GM12878 (cell line): ENCODE measurements at regions not wholly inside any gene's neighbourhood (a gene's known extent, or its start where the extent isn't known, plus 50 kb on each side); places are given as distances from the start of the nearest gene placed in this dataset.

Experiments
- ATAC-seq: fragments of 200-7000 bp; cut with Tn5 transposase; 3 replicates; pipeline ENCODE4 v1.9.1; 2020; ENCODE audit warnings: mild to moderate bottlenecking, moderate library complexity
- BruUV-seq: library from RNA; stranded (reverse); fragments of 400-500 nt; replicated peaks from 2 replicates; lab custom pipeline; 2021; lab: Mats Ljungman, UMichigan
- CTCF ChIA-PET: fragments of 300-600 bp; sonication (Branson Sonifier 250); formaldehyde crosslinking; extraction: SDS; loops from one replicate; lab custom pipeline; 2021; ENCODE audit warnings: inconsistent platforms; lab: Yijun Ruan, JAX
- POLR2A ChIA-PET: fragments of 350-600 bp; formaldehyde crosslinking; extraction: SDS; loops from one replicate; lab custom pipeline; 2021; ENCODE audit warnings: inconsistent platforms; lab: Charles Lee
- RAD21 ChIA-PET: fragments of 300-600 bp; sonication (Branson Sonifier 250); formaldehyde crosslinking; loops from one replicate; lab custom pipeline; 2023; ENCODE audit warnings: antibody characterized with exemption; ENCODE audit not compliant: unreplicated experiment; lab: Charles Lee
- SMC1A ChIA-PET: fragments of 300-600 bp; sonication (Branson Sonifier 250); formaldehyde crosslinking; loops from one replicate; lab custom pipeline; 2023; ENCODE audit not compliant: unreplicated experiment, uncharacterized antibody; lab: Charles Lee
- DNase-seq: peaks from one replicate; pipeline ENCODE4 v3.0.0-alpha.2; 2011; ENCODE audit warnings: low read depth, low spot score
- FAIRE-seq: peaks from 3 replicates; lab custom pipeline; 2011; peaks lifted over from hg19 to GRCh38; lab: Jason Lieb, UNC
- H2AFZ ChIP-seq: 2 replicates; pipeline ENCODE4 v1.6.0; 2011; ENCODE audit warnings: low read depth, low read length, control low read depth; ENCODE audit not compliant: control insufficient read depth
- H3K27ac ChIP-seq: 2 replicates; pipeline ENCODE4 v1.5.1; 2011; ENCODE audit warnings: control low read depth; ENCODE audit not compliant: control insufficient read depth, insufficient read depth
- H3K27me3 ChIP-seq, 2 experiments: replicated peaks in 1 of 2; 2 replicates each; pipeline versions ENCODE4 v1.6.0 to v1.6.1; 2011; ENCODE audit warnings: low read length in 1 of 2; ENCODE audit not compliant: control insufficient read depth in 2 of 2, insufficient read depth in 2 of 2
- H3K36me3 ChIP-seq, 2 experiments: 2 replicates each; pipeline ENCODE4 v1.5.1; 2011; ENCODE audit warnings: low read length in 1 of 2; ENCODE audit not compliant: control insufficient read depth in 2 of 2, insufficient read depth in 2 of 2
- H3K4me1 ChIP-seq: 2 replicates; pipeline ENCODE4 v1.6.1; 2011; ENCODE audit warnings: mild to moderate bottlenecking, low read length, moderate library complexity, mixed read lengths; ENCODE audit not compliant: control insufficient read depth, insufficient read depth
- H3K4me2 ChIP-seq: 2 replicates; pipeline ENCODE4 v1.6.0; 2011; ENCODE audit warnings: control low read depth; ENCODE audit not compliant: control insufficient read depth, insufficient read depth
- H3K4me3 ChIP-seq: fragments of 200-600 bp; sonication (generic); 2 replicates; pipeline ENCODE4 v1.5.1; 2016
- H3K79me2 ChIP-seq: 2 replicates; pipeline ENCODE4 v1.6.0; 2011; ENCODE audit warnings: low read length; ENCODE audit not compliant: control insufficient read depth, insufficient read depth
- H3K9ac ChIP-seq: 2 replicates; pipeline ENCODE4 v1.8.0; 2011; ENCODE audit warnings: low read length, control low read depth, mixed read lengths; ENCODE audit not compliant: control insufficient read depth, insufficient read depth
- H3K9me3 ChIP-seq: replicated peaks from 3 replicates; pipeline ENCODE4 v1.5.1; 2011; ENCODE audit warnings: mild to moderate bottlenecking, low read length; ENCODE audit not compliant: control insufficient read depth, insufficient read depth
- H4K20me1 ChIP-seq: 2 replicates; pipeline ENCODE4 v1.6.0; 2011; ENCODE audit not compliant: control insufficient read depth, insufficient read depth
- BCLAF1 ChIP-seq: fragments of 450-650 bp; IDR thresholded peaks from 2 replicates; pipeline ENCODE4 v1.6.1; 2017; ENCODE audit warnings: antibody characterized with exemption, mild to moderate bottlenecking, moderate library complexity
- CBX3 ChIP-seq: fragments of 200-600 bp; sonication (generic); IDR thresholded peaks from 2 replicates; pipeline ENCODE4 v1.6.1; 2016; ENCODE audit warnings: low read depth, borderline replicate concordance
- EGR1 ChIP-seq, 2 experiments: IDR thresholded peaks; 1 replicate in 1 of 2; 2 replicates in 1 of 2; pipeline ENCODE4 v1.6.1; 2011 to 2012; ENCODE audit warnings: low read depth in 2 of 2, low read length in 2 of 2, borderline replicate concordance in 1 of 2, mild to moderate bottlenecking in 1 of 2, moderate library complexity in 1 of 2
- HCFC1 ChIP-seq: fragments of 150-350 bp; IDR thresholded peaks from 2 replicates; pipeline ENCODE4 v1.6.1; 2014; ENCODE audit warnings: low read length
- IKZF1 ChIP-seq: fragments of 450-650 bp; conservative IDR thresholded peaks from 2 replicates; pipeline ENCODE4 v1.6.1; 2017; ENCODE audit warnings: antibody characterized with exemption, mild to moderate bottlenecking
- MLLT1 ChIP-seq: fragments of 450-650 bp; IDR thresholded peaks from 2 replicates; pipeline ENCODE4 v1.6.1; 2016; ENCODE audit warnings: mild to moderate bottlenecking
- NFYB ChIP-seq: IDR thresholded peaks from 2 replicates; pipeline ENCODE4 v1.6.1; 2011; ENCODE audit warnings: low read depth, mild to moderate bottlenecking, low read length, improper control_type of control experiment, moderate library complexity; ENCODE audit not compliant: insufficient read depth
- PAX8 ChIP-seq: fragments of 450-650 bp; IDR thresholded peaks from 2 replicates; pipeline ENCODE4 v1.6.1; 2017; ENCODE audit warnings: mild to moderate bottlenecking, moderate library complexity
- POU2F2 ChIP-seq: IDR thresholded peaks from 3 replicates; pipeline ENCODE4 v1.6.1; 2011; ENCODE audit warnings: low read depth, mild to moderate bottlenecking, low read length, borderline replicate concordance
- RAD51 ChIP-seq: fragments of 450-650 bp; IDR thresholded peaks from 2 replicates; pipeline ENCODE4 v1.6.1; 2016; ENCODE audit warnings: moderate library complexity, mild to moderate bottlenecking, inconsistent platforms
- SKIL ChIP-seq: fragments of 450-650 bp; IDR thresholded peaks from 2 replicates; pipeline ENCODE4 v1.6.1; 2017; ENCODE audit warnings: mild to moderate bottlenecking, low read depth, inconsistent platforms; ENCODE audit not compliant: poor library complexity, severe bottlenecking
- SP1 ChIP-seq: IDR thresholded peaks from one replicate; pipeline ENCODE4 v1.6.1; 2011; ENCODE audit warnings: low read depth, low read length
- SPI1 ChIP-seq: IDR thresholded peaks from 2 replicates; pipeline ENCODE4 v1.6.1; 2011; ENCODE audit warnings: low read depth, mild to moderate bottlenecking, low read length, moderate library complexity, borderline replicate concordance; ENCODE audit not compliant: insufficient read depth
- ZNF687 ChIP-seq: fragments of 450-650 bp; IDR thresholded peaks from 2 replicates; pipeline ENCODE4 v1.6.1; 2017; ENCODE audit warnings: mild to moderate bottlenecking, moderate library complexity
- ZZZ3 ChIP-seq: IDR thresholded peaks from 2 replicates; pipeline ENCODE4 v1.6.1; 2011; ENCODE audit warnings: low read depth; ENCODE audit not compliant: control insufficient read depth, insufficient read length
- WGBS: methylation state at CpG from one replicate; pipeline ENCODE4 v1.1.6; 2016; ENCODE audit warnings: low lambda C conversion rate; ENCODE audit not compliant: insufficient replicate concordance, insufficient coverage; ENCODE audit errors: missing lambda C conversion rate; 5-methylcytosine and 5-hydroxymethylcytosine counted together
- in situ Hi-C: fragments of 300-500 bp; cut with MboI; formaldehyde crosslinking; loops from 9 replicates; pipeline ENCODE4 v1.14.3; 2018; ENCODE audit warnings: mixed read lengths
- intact Hi-C: fragments of 100-400 bp; cut with micrococcal nuclease; formaldehyde crosslinking; loops from one replicate; pipeline ENCODE4 v1.14.2; 2022; ENCODE audit not compliant: unreplicated experiment

GRCh38 chr6:163825033-163825432 lies 410.5 kb downstream of the QKI start:
- ChIA-PET POLR2A (interaction anchor here (0.5 kb wide), 1 partner anchor 157 kb away, joined by 6 read pairs; no protein-coding TSS in a partner anchor), SMC1A (no interaction called here), RAD21 (no interaction called here), CTCF (no interaction called here)
- no peak for ATAC-seq
- Histone ChIP-seq H3K4me1 (no peaks in the 10 kb centered on the region), H2AFZ (no peak overlapping the region), H3K9ac (no peak overlapping the region), H3K36me3 (no peaks in the 10 kb centered on the region), H3K4me2 (no peak overlapping the region), H3K79me2 (no peaks in the 10 kb centered on the region), H4K20me1 (no peaks in the 10 kb centered on the region), H3K4me3 (no peak overlapping the region), H3K27ac (no peak overlapping the region), H3K27me3 (no peaks in the 10 kb centered on the region; a peak in 1 of 4 replicates), H3K9me3 (no peaks in the 10 kb centered on the region)
- DNase-seq: no peak
- intact Hi-C loops (no loop called here), in situ Hi-C loops (no loop called here)
- TF ChIP-seq EGR1 (IDR thresholded peaks at IDR 0.05; ENCODE audit: borderline replicate concordance in 1 of 2, low read depth in 2 of 2, low read length in 2 of 2) (no peak), IKZF1 (no peak), BCLAF1 (no peak), PAX8 (no peak), ZZZ3 (no peak), SP1 (no peak), CBX3 (no peak), MLLT1 (no peak), HCFC1 (no peak), SPI1 (no peak), NFYB (no peak), SKIL (no peak), ZNF687 (no peak), POU2F2 (no peak), RAD51 (no peak)
- no peak for FAIRE-seq
- BruUV-seq: no TSS peak
- WGBS: 42% methylated on average over 9 of the region's 9 CpGs
